Neuron (in vitro differentiated cells): ENCODE measurements at regions not wholly inside any gene's neighbourhood (a gene's known extent, or its start where the extent isn't known, plus 50 kb on each side); places are given as distances from the start of the nearest gene placed in this dataset.

Experiments used
- H2AFZ ChIP-seq: one replicate; pipeline ENCODE4 v1.6.1; 2013; ENCODE audit warnings: low read depth, mild to moderate bottlenecking, inconsistent platforms, low read length, moderate library complexity
- H3K27me3 ChIP-seq: one replicate; pipeline ENCODE4 v1.6.1; 2013; ENCODE audit warnings: low read length; ENCODE audit not compliant: insufficient read depth
- H3K36me3 ChIP-seq: one replicate; pipeline ENCODE4 v1.6.1; 2013; ENCODE audit warnings: low read length; ENCODE audit not compliant: insufficient read depth
- H3K4me1 ChIP-seq: one replicate; pipeline ENCODE4 v1.6.1; 2013; ENCODE audit warnings: low read length; ENCODE audit not compliant: insufficient read depth
- H3K4me3 ChIP-seq: 2 replicates; pipeline ENCODE4 v1.5.1; 2013; ENCODE audit warnings: mild to moderate bottlenecking, low read length, moderate library complexity
- H3K9me3 ChIP-seq: one replicate; pipeline ENCODE4 v1.6.1; 2013; ENCODE audit warnings: low read length

- H3K4me3 ChIP-seq, result no peak overlapping the region
These were observed 661.8 kb upstream of the PTBP2 start for GRCh38 chr1:96059736-96060135.

GRCh38 chr1:96060621-96061020 is 661.0 kb upstream of the PTBP2 start:
- no peak overlapping the region for H2AFZ ChIP-seq
- no peaks in the 10 kb centered on the region for H3K36me3 ChIP-seq
- H3K4me1 ChIP-seq, result no peaks in the 10 kb centered on the region
- H3K27me3 ChIP-seq, result no peaks in the 10 kb centered on the region
- H3K9me3 ChIP-seq, result no peaks in the 10 kb centered on the region
- no peak overlapping the region for H3K4me3 ChIP-seq

More at GRCh38 chr1:96059736-96060135, 661.8 kb upstream of the PTBP2 start:
- no peaks in the 10 kb centered on the region for H3K9me3 ChIP-seq
- no peaks in the 10 kb centered on the region for H3K4me1 ChIP-seq
- H3K27me3 ChIP-seq, result no peaks in the 10 kb centered on the region
- H3K36me3 ChIP-seq, result no peaks in the 10 kb centered on the region
- H2AFZ ChIP-seq, result no peak overlapping the region

DNA sequence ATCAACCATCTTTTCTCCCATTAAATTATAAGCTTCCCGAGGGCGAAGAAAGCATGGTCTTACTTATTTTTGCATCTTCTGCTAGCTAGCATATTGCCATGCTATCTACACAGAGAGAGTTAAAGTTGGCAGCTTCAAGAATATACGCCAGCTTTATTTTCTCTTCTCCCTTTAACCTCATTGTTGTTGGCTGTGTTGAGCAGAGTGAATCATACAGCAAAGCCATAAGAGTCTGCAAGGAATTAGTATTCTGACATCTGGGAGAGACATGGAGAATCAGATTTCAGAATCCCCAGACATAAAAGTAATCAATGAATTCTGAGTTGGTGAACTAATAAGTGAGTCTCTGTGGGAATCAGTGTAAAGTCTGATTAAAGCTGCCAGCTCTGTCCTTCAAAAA is 649.6 kb upstream of the PTBP2 start:
- Histone ChIP-seq H3K9me3 (no peaks in the 10 kb centered on the region), H2AFZ (no peak overlapping the region), H3K4me3 (no peak overlapping the region), H3K4me1 (no peaks in the 10 kb centered on the region), H3K36me3 (no peaks in the 10 kb centered on the region), H3K27me3 (no peaks in the 10 kb centered on the region)

DNA sequence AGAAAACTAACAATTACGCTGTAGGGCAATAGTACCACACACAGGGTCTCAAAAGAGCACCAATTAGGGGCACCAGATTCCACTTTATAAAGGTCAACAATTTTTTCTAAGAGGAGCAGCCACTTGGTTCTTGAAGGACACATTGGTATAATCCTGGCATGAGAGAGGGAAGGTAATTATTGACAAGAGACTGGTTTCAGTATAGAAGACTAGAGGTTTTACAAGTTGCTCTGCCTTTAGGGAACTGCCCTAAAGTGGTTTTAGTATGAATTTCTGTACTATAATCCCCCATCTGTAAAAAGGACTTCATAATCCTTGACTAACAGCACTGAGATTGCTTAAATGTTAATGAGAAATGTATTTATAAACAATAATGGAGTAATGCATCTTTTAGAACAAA is 648.5 kb upstream of the PTBP2 start:
- H3K9me3 ChIP-seq, result no peaks in the 10 kb centered on the region

GRCh38 chr1:96074422-96074821 is 647.2 kb upstream of the PTBP2 start:
- no peaks in the 10 kb centered on the region for H3K9me3 ChIP-seq
- no peak overlapping the region for H2AFZ ChIP-seq
- H3K36me3 ChIP-seq, result no peaks in the 10 kb centered on the region
- H3K4me1 ChIP-seq, result no peaks in the 10 kb centered on the region
- no peaks in the 10 kb centered on the region for H3K27me3 ChIP-seq
- H3K4me3 ChIP-seq, result no peak overlapping the region

More for the DNA sequence above, 648.5 kb upstream of the PTBP2 start:
- Histone ChIP-seq H2AFZ (no peak overlapping the region), H3K4me3 (no peak overlapping the region), H3K4me1 (no peaks in the 10 kb centered on the region), H3K27me3 (no peaks in the 10 kb centered on the region), H3K36me3 (no peaks in the 10 kb centered on the region)

GRCh38 chr1:96074876-96075577 is 646.6 kb upstream of the PTBP2 start:
- Histone ChIP-seq H3K4me3 (no peak overlapping the region), H3K36me3 (no peaks in the 10 kb centered on the region), H2AFZ (no peak overlapping the region), H3K27me3 (no peaks in the 10 kb centered on the region), H3K4me1 (no peaks in the 10 kb centered on the region), H3K9me3 (no peaks in the 10 kb centered on the region)

- Histone ChIP-seq H3K9me3 (no peaks in the 10 kb centered on the region), H3K4me3 (no peak overlapping the region), H3K4me1 (no peaks in the 10 kb centered on the region), H3K36me3 (no peaks in the 10 kb centered on the region), H2AFZ (no peak overlapping the region), H3K27me3 (no peaks in the 10 kb centered on the region)
These were observed 645.7 kb upstream of the PTBP2 start for GRCh38 chr1:96075704-96076455.

- Histone ChIP-seq H3K9me3 (no peaks in the 10 kb centered on the region), H3K4me3 (no peak overlapping the region)
These were observed 645.0 kb upstream of the PTBP2 start for GRCh38 chr1:96076589-96076988.

GRCh38 chr1:96079581-96079980 is 642.0 kb upstream of the PTBP2 start:
- H3K4me3 ChIP-seq, result no peak overlapping the region
- H3K27me3 ChIP-seq, result no peaks in the 10 kb centered on the region
- H3K36me3 ChIP-seq, result no peaks in the 10 kb centered on the region
- no peaks in the 10 kb centered on the region for H3K4me1 ChIP-seq
- no peaks in the 10 kb centered on the region for H3K9me3 ChIP-seq
- H2AFZ ChIP-seq, result no peak overlapping the region

More at GRCh38 chr1:96076589-96076988, 645.0 kb upstream of the PTBP2 start:
- no peaks in the 10 kb centered on the region for H3K36me3 ChIP-seq
- no peak overlapping the region for H2AFZ ChIP-seq
- no peaks in the 10 kb centered on the region for H3K4me1 ChIP-seq
- H3K27me3 ChIP-seq, result no peaks in the 10 kb centered on the region

GRCh38 chr1:96080925-96081324 is 640.7 kb upstream of the PTBP2 start:
- no peaks in the 10 kb centered on the region for H3K9me3 ChIP-seq
- no peak overlapping the region for H3K4me3 ChIP-seq
- no peaks in the 10 kb centered on the region for H3K27me3 ChIP-seq
- no peaks in the 10 kb centered on the region for H3K36me3 ChIP-seq
- H2AFZ ChIP-seq, result no peak overlapping the region
- H3K4me1 ChIP-seq, result no peaks in the 10 kb centered on the region

DNA sequence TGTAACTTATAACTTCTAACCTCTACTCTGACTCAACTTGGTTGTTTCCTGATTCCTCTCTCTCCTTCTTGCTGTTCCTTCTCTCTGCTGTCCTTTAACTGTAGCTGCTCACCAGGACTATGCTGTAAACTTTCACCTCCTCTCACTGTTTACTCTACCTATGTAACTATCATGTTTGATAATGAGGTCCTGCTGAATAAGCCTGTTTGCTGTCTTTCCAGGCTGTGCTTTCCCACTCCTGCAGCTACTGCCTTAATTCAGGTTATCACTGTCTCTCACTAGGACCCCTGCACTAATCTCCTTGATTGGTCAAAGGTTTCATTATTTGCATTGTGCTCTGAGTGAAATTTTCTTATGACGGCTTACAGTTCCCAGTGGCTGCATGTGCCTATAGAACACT is 633.9 kb upstream of the PTBP2 start:
- H3K9me3 ChIP-seq, result no peaks in the 10 kb centered on the region
- H3K4me3 ChIP-seq, result no peak overlapping the region
- no peaks in the 10 kb centered on the region for H3K36me3 ChIP-seq
- no peaks in the 10 kb centered on the region for H3K27me3 ChIP-seq
- H3K4me1 ChIP-seq, result no peaks in the 10 kb centered on the region
- H2AFZ ChIP-seq, result no peak overlapping the region

DNA sequence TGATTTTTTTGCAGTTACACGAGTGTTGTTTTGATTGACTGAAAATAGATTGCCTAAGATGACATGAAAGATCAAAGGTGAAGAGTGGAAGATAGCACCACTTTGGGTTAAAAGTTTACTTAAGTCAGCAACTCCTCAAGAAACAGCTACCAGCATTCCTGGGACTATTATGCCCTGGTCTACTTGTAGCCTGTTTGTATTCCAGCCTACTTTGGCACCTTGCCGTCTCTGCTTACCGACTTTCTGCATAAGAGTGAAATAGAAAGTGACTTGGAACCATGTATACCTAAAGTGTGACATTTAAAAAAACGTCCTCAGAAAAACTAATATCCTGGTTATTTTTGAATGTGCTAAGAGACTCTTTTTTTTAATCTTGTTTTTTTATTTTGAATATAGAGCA is 631.5 kb upstream of the PTBP2 start:
- H3K4me1 ChIP-seq, result no peaks in the 10 kb centered on the region
- H3K4me3 ChIP-seq, result no peak overlapping the region
- no peaks in the 10 kb centered on the region for H3K36me3 ChIP-seq
- no peaks in the 10 kb centered on the region for H3K9me3 ChIP-seq
- H2AFZ ChIP-seq, result no peak overlapping the region
- H3K27me3 ChIP-seq, result no peaks in the 10 kb centered on the region

DNA sequence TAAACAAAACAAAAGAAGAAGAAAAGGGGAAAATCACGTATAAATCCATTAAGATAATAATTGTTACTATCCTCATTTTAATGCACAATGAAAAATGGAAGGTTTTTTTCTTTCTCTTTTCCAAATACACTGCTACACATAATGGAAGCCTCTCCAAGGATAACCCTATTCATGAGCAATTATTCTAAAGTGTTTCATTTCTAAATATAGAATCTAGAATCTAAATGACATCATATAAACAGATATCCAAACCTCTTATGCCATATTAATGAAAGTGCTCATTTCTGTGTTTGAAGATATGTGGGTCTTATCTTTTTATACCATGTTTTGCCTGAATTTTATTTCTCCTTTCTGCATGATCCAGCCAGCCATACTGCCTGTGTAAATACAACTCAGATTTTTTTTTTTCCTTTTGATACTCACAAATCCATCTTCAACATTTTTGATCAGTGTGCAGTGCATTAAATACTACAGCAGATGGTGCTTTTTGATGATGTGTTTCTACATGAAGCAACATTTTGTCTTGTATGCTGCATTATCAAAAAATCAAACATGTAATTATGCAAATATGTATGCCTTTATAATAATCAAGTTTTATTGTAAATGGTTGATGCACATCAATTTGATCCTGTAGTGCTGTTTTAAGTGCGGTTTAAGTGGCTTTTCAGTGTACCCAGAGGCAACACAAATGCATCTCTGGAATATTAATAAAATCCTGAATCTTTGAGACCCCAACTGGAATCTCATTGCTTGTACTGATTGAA is 625.6 kb upstream of the PTBP2 start:
- no peaks in the 10 kb centered on the region for H3K4me1 ChIP-seq
- H3K36me3 ChIP-seq, result no peaks in the 10 kb centered on the region
- no peaks in the 10 kb centered on the region for H3K27me3 ChIP-seq
- no peak overlapping the region for H3K4me3 ChIP-seq
- no peaks in the 10 kb centered on the region for H3K9me3 ChIP-seq
- H2AFZ ChIP-seq, result no peak overlapping the region
